HEK293 (cell line): ENCODE measurements at regions not wholly inside any gene's neighbourhood (a gene's known extent, or its start where the extent isn't known, plus 50 kb on each side); places are given as distances from the start of the nearest gene placed in this dataset.

Experiments used
- CTCF ChIA-PET: fragments of 350-600 bp; formaldehyde crosslinking; extraction: SDS; loops from one replicate; lab custom pipeline; 2021; ENCODE audit warnings: antibody characterized with exemption; lab: Yijun Ruan, JAX
- POLR2A ChIA-PET: fragments of 300-600 bp; formaldehyde crosslinking; extraction: SDS; loops from one replicate; lab custom pipeline; 2020; ENCODE audit warnings: antibody characterized with exemption, inconsistent platforms; lab: Yijun Ruan, JAX
- H3K27ac ChIP-seq: fragments of 200-500 bp; sonication (Bioruptor generic); 2 replicates; pipeline ENCODE4 v1.5.1; 2014; ENCODE audit warnings: low read depth, low read length, control low read depth, inconsistent platforms; ENCODE audit errors: extremely low read depth
- H3K36me3 ChIP-seq, 2 experiments: fragments of 200-500 bp in 1 of 2; sonication (Bioruptor generic) in 1 of 2; 1 replicate in 1 of 2; 2 replicates in 1 of 2; pipeline ENCODE4 v1.5.1; 2014 to 2017; ENCODE audit warnings: inconsistent platforms in 2 of 2, low read length in 2 of 2; ENCODE audit not compliant: control insufficient read depth in 2 of 2, insufficient read depth in 1 of 2
- H3K4me1 ChIP-seq: fragments of 200-500 bp; sonication (Bioruptor generic); 2 replicates; pipeline ENCODE4 v1.5.1; 2014; ENCODE audit warnings: mild to moderate bottlenecking, low read length, inconsistent platforms; ENCODE audit not compliant: control insufficient read depth, insufficient read depth
- H3K4me3 ChIP-seq: 2 replicates; pipeline ENCODE4 v1.5.1; 2011; ENCODE audit warnings: low read depth, mild to moderate bottlenecking, control low read depth, low read length, moderate library complexity
- H3K9me3 ChIP-seq: fragments of 200-500 bp; sonication (Bioruptor generic); 2 replicates; pipeline ENCODE4 v1.5.1; 2014; ENCODE audit warnings: low read depth, low read length, inconsistent platforms; ENCODE audit not compliant: control insufficient read depth, insufficient read depth
- BCL6B ChIP-seq: fragments of 450-650 bp; formaldehyde crosslinking; IDR thresholded peaks from 2 replicates; pipeline ENCODE4 v1.5.1; 2017; ENCODE audit warnings: missing biosample characterization, missing genetic modification characterization
- HIC1 ChIP-seq: fragments of 450-650 bp; formaldehyde crosslinking; IDR thresholded peaks from 2 replicates; pipeline ENCODE4 v1.5.1; 2016; ENCODE audit warnings: missing biosample characterization, missing genetic modification characterization
- HOXD13 ChIP-seq: sonication (generic); formaldehyde crosslinking; IDR thresholded peaks from 2 replicates; pipeline ENCODE4 v1.8.0; 2022; ENCODE audit warnings: missing genetic modification reagents, borderline replicate concordance
- PBX3 ChIP-seq: sonication (generic); formaldehyde crosslinking; IDR thresholded peaks from 2 replicates; pipeline ENCODE4 v1.8.1; 2022; ENCODE audit warnings: mild to moderate bottlenecking, moderate library complexity, missing genetic modification reagents
- REPIN1 ChIP-seq: fragments of 450-650 bp; formaldehyde crosslinking; IDR thresholded peaks from 2 replicates; pipeline ENCODE4 v1.5.1; 2017; ENCODE audit warnings: missing biosample characterization, missing genetic modification characterization, low read depth
- SCRT2 ChIP-seq: fragments of 450-650 bp; formaldehyde crosslinking; IDR thresholded peaks from 2 replicates; pipeline ENCODE4 v1.5.1; 2016; ENCODE audit warnings: missing biosample characterization, missing genetic modification characterization
- ZBTB17 ChIP-seq: fragments of 450-650 bp; formaldehyde crosslinking; IDR thresholded peaks from 2 replicates; pipeline ENCODE4 v1.5.1; 2016; ENCODE audit warnings: missing biosample characterization, missing genetic modification characterization
- ZFP3 ChIP-seq: fragments of 450-650 bp; formaldehyde crosslinking; IDR thresholded peaks from 2 replicates; pipeline ENCODE4 v1.5.1; 2016; ENCODE audit warnings: low read depth, missing biosample characterization, missing genetic modification characterization
- ZNF148 ChIP-seq: fragments of 450-650 bp; formaldehyde crosslinking; IDR thresholded peaks from 2 replicates; pipeline ENCODE4 v1.5.0; 2017; ENCODE audit warnings: missing biosample characterization, missing genetic modification characterization, borderline replicate concordance
- ZNF174 ChIP-seq: fragments of 450-650 bp; formaldehyde crosslinking; IDR thresholded peaks from 2 replicates; pipeline ENCODE4 v1.5.0; 2017; ENCODE audit warnings: missing biosample characterization, mild to moderate bottlenecking, missing genetic modification characterization
- ZNF248 ChIP-seq: fragments of 450-650 bp; formaldehyde crosslinking; IDR thresholded peaks from 2 replicates; pipeline ENCODE4 v1.5.1; 2017; ENCODE audit warnings: missing biosample characterization, missing genetic modification characterization
- ZNF391 ChIP-seq: fragments of 450-650 bp; formaldehyde crosslinking; IDR thresholded peaks from 2 replicates; pipeline ENCODE4 v1.5.1; 2016; ENCODE audit warnings: low read depth, missing biosample characterization, missing genetic modification characterization, borderline replicate concordance
- ZNF510 ChIP-seq: fragments of 450-650 bp; formaldehyde crosslinking; IDR thresholded peaks from 2 replicates; pipeline ENCODE4 v1.5.1; 2018; ENCODE audit warnings: mild to moderate bottlenecking, missing genetic modification characterization, missing biosample characterization; ENCODE audit not compliant: insufficient replicate concordance
- ZNF560 ChIP-seq: fragments of 450-650 bp; formaldehyde crosslinking; IDR thresholded peaks from 2 replicates; pipeline ENCODE4 v1.5.1; 2017; ENCODE audit warnings: missing biosample characterization, missing genetic modification characterization, borderline replicate concordance
- ZNF670 ChIP-seq: fragments of 450-650 bp; formaldehyde crosslinking; IDR thresholded peaks from 2 replicates; pipeline ENCODE4 v1.5.1; 2016; ENCODE audit warnings: missing biosample characterization, missing genetic modification characterization, low read depth
- ZNF76 ChIP-seq: fragments of 450-650 bp; formaldehyde crosslinking; IDR thresholded peaks from 2 replicates; pipeline ENCODE4; 2016; ENCODE audit warnings: low read depth, missing biosample characterization, missing genetic modification characterization, borderline replicate concordance
- ZNF776 ChIP-seq: fragments of 450-650 bp; formaldehyde crosslinking; IDR thresholded peaks from 2 replicates; pipeline ENCODE4 v1.5.0; 2017; ENCODE audit warnings: missing biosample characterization, missing genetic modification characterization, borderline replicate concordance
- ZNF777 ChIP-seq: fragments of 450-650 bp; formaldehyde crosslinking; IDR thresholded peaks from 2 replicates; pipeline ENCODE4 v1.5.1; 2017; ENCODE audit warnings: missing biosample characterization, missing genetic modification characterization, borderline replicate concordance

GRCh38 chr6:48032151-48032550 lies 78.8 kb downstream of the PTCHD4 start:
- H3K36me3 ChIP-seq: no peaks in the 10 kb centered on the region
- H3K9me3 ChIP-seq: no peaks in the 10 kb centered on the region
- TF ChIP-seq BCL6B (tag by site-specific recombination) (no peak), SCRT2 (tag by site-specific recombination) (no peak), ZNF510 (tag by site-specific recombination) (no peak)
- POLR2A ChIA-PET: no interaction called here
- H3K27ac ChIP-seq: no peak overlapping the region
- CTCF ChIA-PET: interaction anchor here (0.6 kb wide), 1 partner anchor 284 kb away, joined by 3 read pairs; no protein-coding TSS in a partner anchor
- H3K4me1 ChIP-seq: 0 out of 2 replicates have a peak, but pooled peaks cover 2% of the 10 kb centered on the region
- H3K4me3 ChIP-seq: no peak overlapping the region

- H3K4me1 ChIP-seq: 0 out of 2 replicates have a peak, but pooled peaks cover 2% of the 10 kb centered on the region
- ChIA-PET POLR2A (no interaction called here), CTCF (no interaction called here)
- no peak for TF ChIP-seq HIC1
- TF ChIP-seq ZNF670 (tag by site-specific recombination): no peak
- TF ChIP-seq ZNF148 (tag by site-specific recombination): no peak
- TF ChIP-seq ZNF391: no peak
- TF ChIP-seq REPIN1 (tag by site-specific recombination): no peak
- TF ChIP-seq PBX3 (CRISPR knock-in tag): no peak
- TF ChIP-seq ZFP3: no peak
- TF ChIP-seq ZNF174: no peak
- no peak for TF ChIP-seq ZNF248 (tag by site-specific recombination)
- no peak for TF ChIP-seq ZNF777
- TF ChIP-seq HOXD13 (CRISPR knock-in tag): no peak
- no peak for TF ChIP-seq ZBTB17 (tag by site-specific recombination)
- no peak for TF ChIP-seq ZNF776 (tag by site-specific recombination)
- TF ChIP-seq ZNF560 (tag by site-specific recombination): no peak
- no peak for TF ChIP-seq ZNF76 (tag by site-specific recombination)
- no peaks in the 10 kb centered on the region for H3K9me3 ChIP-seq
- H3K4me3 ChIP-seq: no peak overlapping the region
- H3K36me3 ChIP-seq: no peaks in the 10 kb centered on the region
- no peak overlapping the region for H3K27ac ChIP-seq
Observed at GRCh38 chr6:48031711-48032110, 79.3 kb downstream of the PTCHD4 start.
